ENCODE measurements at regions not wholly inside any gene's neighbourhood (a gene's known extent, or its start where the extent isn't known, plus 50 kb on each side); places are given as distances from the start of the nearest gene placed in this dataset.
A peak's percentile ranks its signal among the peaks of the same experiment; 100 is the strongest.

GRCh38 chr12:20211981-20212421 is 156.3 kb upstream of the PDE3A start:
- H3K4me3 ChIP-seq (ENCODE audit: low read depth in 1 of 5, low read length in 5 of 5): peak overlapping the region in 1 of 5 donors; percentile 35
- no peak overlapping the region for H3K9ac ChIP-seq (ENCODE audit: low read length in 5 of 5)
- H3K27me3 ChIP-seq (ENCODE audit: control insufficient read depth in 5 of 5, insufficient read depth in 4 of 5, low read length in 5 of 5): no peaks in the 10 kb centered on the region
- H3K9me3 ChIP-seq (ENCODE audit: control insufficient read depth in 5 of 5, low read length in 5 of 5): no peaks in the 10 kb centered on the region
- no peak overlapping the region for H3K27ac ChIP-seq (ENCODE audit: low read depth, low read length)
- H3K36me3 ChIP-seq (ENCODE audit: control insufficient read depth in 5 of 5, insufficient read depth in 5 of 5, low read length in 5 of 5): no peaks in the 10 kb centered on the region
- H3K4me1 ChIP-seq (ENCODE audit: control insufficient read depth in 5 of 5, insufficient read depth in 5 of 5, low read length in 5 of 5): peaks cover 3 to 28% (median 27%) of the 10 kb centered on the region in 5 donors

DNA sequence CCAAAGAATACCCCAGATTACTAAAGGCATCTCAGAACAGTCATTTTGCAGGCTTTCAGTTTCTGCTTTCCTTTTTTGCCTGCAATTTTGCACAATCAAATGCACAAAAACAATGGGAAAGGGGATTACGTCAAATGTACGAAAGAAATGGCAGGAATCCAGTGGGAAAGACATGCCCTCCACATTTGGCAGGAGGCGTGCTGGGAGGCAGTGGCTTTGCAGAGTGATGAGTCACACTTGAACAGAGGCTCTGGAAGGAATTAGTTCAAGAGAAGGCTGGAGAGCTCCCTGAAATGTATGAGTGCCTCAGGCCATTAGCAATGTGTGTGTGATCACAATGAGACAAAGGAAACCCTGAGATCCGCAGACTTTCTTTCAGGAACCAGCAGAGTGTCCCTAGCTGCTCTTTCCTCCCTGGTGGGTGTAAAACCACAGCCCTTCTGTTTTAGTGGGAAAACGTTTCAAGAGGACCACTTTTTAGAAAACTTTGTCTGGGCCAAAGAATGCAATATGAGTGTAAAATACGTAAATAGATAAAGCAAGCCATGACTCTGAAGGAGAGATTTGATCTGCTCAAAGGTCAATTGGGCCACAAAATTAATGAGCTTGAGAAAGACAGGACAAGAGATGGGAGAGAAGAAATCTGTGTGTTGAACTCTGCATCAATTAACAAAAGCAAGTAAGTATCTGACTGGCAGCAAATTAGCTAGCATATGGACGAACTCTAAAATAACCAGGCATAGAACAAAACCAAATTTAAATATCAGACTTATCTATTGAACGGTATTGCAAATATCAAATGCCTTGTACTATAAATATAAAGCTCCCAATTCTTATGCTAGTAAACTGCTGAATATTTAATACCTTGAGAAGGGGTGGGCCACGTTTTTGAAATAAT is 155.4 kb upstream of the PDE3A start:
- H3K27ac ChIP-seq (ENCODE audit: low read depth, low read length): peak overlapping the region; percentile 74
- H3K27me3 ChIP-seq (ENCODE audit: control insufficient read depth in 5 of 5, insufficient read depth in 4 of 5, low read length in 5 of 5): no peaks in the 10 kb centered on the region
- H3K4me3 ChIP-seq (ENCODE audit: low read depth in 1 of 5, low read length in 5 of 5): peak overlapping the region; percentile 1 to 45 (median 24)
- peaks cover 3 to 28% (median 27%) of the 10 kb centered on the region in 5 donors for H3K4me1 ChIP-seq (ENCODE audit: control insufficient read depth in 5 of 5, insufficient read depth in 5 of 5, low read length in 5 of 5)
- no peaks in the 10 kb centered on the region for H3K9me3 ChIP-seq (ENCODE audit: control insufficient read depth in 5 of 5, low read length in 5 of 5)
- peak overlapping the region in 1 of 5 donors; percentile 16 for H3K9ac ChIP-seq (ENCODE audit: low read length in 5 of 5)
- H3K36me3 ChIP-seq (ENCODE audit: control insufficient read depth in 5 of 5, insufficient read depth in 5 of 5, low read length in 5 of 5): no peaks in the 10 kb centered on the region

- peaks cover 3 to 28% (median 27%) of the 10 kb centered on the region in 5 donors for H3K4me1 ChIP-seq (ENCODE audit: control insufficient read depth in 5 of 5, insufficient read depth in 5 of 5, low read length in 5 of 5)
- no peaks in the 10 kb centered on the region for H3K36me3 ChIP-seq (ENCODE audit: control insufficient read depth in 5 of 5, insufficient read depth in 5 of 5, low read length in 5 of 5)
- no peak overlapping the region for H3K9ac ChIP-seq (ENCODE audit: low read length in 5 of 5)
- H3K4me3 ChIP-seq (ENCODE audit: low read depth in 1 of 5, low read length in 5 of 5): no peak overlapping the region
- no peaks in the 10 kb centered on the region for H3K27me3 ChIP-seq (ENCODE audit: control insufficient read depth in 5 of 5, insufficient read depth in 4 of 5, low read length in 5 of 5)
- no peak overlapping the region for H3K27ac ChIP-seq (ENCODE audit: low read depth, low read length)
- no peaks in the 10 kb centered on the region for H3K9me3 ChIP-seq (ENCODE audit: control insufficient read depth in 5 of 5, low read length in 5 of 5)
These were observed 154.4 kb upstream of the PDE3A start for GRCh38 chr12:20213723-20214625.

GRCh38 chr12:20220339-20220738 is 148.0 kb upstream of the PDE3A start:
- Histone ChIP-seq H3K4me3 (ENCODE audit: low read depth in 1 of 5, low read length in 5 of 5) (no peak overlapping the region), H3K27ac (ENCODE audit: low read depth, low read length) (no peak overlapping the region), H3K27me3 (ENCODE audit: control insufficient read depth in 5 of 5, insufficient read depth in 4 of 5, low read length in 5 of 5) (no peaks in the 10 kb centered on the region)

DNA sequence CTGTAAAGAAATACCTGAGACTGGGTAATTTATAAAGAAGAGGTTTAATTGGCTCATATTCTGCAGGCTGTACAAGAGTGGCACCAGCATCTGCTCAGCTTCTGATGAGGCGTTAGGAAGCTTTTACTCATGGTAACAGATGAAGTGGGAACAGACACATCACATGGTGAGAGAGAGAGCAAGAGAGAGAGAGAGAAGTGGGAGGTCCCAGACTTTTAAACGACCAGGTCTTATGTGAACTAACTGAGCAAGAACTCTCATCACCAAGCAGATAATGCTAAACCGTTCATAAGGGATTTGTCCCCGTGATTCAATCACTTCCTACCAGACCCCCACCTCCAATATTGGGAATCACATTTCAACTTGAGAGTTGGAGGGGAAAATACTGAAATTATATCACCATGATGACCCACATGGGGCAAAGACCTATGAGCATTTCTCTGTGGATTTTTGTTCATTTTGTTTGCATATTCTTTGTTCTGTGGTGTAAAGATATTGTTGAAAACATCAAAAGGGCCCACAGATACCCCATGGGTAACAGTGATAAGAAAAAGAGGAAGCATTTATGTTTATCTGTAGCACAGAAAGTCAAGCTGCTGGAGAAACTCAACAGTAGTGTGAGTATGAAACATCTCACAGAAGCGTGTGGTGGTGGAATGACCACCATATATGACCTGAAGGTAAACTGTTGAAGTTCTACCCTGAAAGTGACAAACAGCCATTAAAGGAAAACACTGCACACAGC is 135.2 kb upstream of the PDE3A start:
- Histone ChIP-seq H3K27ac (ENCODE audit: low read depth, low read length) (no peak overlapping the region), H3K9ac (ENCODE audit: low read length in 5 of 5) (no peak overlapping the region), H3K36me3 (ENCODE audit: control insufficient read depth in 5 of 5, insufficient read depth in 5 of 5, low read length in 5 of 5) (no peaks in the 10 kb centered on the region), H3K4me3 (ENCODE audit: low read depth in 1 of 5, low read length in 5 of 5) (no peak overlapping the region), H3K4me1 (ENCODE audit: control insufficient read depth in 5 of 5, insufficient read depth in 5 of 5, low read length in 5 of 5) (no peaks in the 10 kb centered on the region), H3K27me3 (ENCODE audit: control insufficient read depth in 5 of 5, insufficient read depth in 4 of 5, low read length in 5 of 5) (no peaks in the 10 kb centered on the region), H3K9me3 (ENCODE audit: control insufficient read depth in 5 of 5, low read length in 5 of 5) (no peaks in the 10 kb centered on the region)

More at GRCh38 chr12:20220339-20220738, 148.0 kb upstream of the PDE3A start:
- Histone ChIP-seq H3K36me3 (ENCODE audit: control insufficient read depth in 5 of 5, insufficient read depth in 5 of 5, low read length in 5 of 5) (no peaks in the 10 kb centered on the region), H3K4me1 (ENCODE audit: control insufficient read depth in 5 of 5, insufficient read depth in 5 of 5, low read length in 5 of 5) (peaks cover 0 to 4% (median 0%) of the 10 kb centered on the region in 5 donors), H3K9me3 (ENCODE audit: control insufficient read depth in 5 of 5, low read length in 5 of 5) (no peaks in the 10 kb centered on the region), H3K9ac (ENCODE audit: low read length in 5 of 5) (no peak overlapping the region)

DNA sequence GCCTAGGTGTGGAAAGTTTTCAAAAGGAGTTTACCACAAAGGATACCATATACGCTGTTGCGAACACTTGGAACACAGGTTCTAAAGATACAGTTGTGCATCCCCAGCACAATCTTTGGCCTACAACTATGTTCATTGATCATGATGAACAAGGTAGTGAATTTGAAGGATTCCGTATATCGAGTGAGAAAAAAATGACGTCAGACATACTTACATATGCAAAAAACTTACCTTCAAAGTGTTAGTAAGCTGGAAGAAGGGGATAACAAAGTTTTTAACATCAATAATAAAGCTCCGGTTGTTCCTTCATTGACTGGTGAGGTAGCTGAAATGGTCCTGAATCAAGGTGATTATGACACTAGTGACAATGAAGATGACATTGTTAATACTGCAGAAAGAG is 133.9 kb upstream of the PDE3A start:
- Histone ChIP-seq H3K9ac (ENCODE audit: low read length in 5 of 5) (no peak overlapping the region), H3K4me3 (ENCODE audit: low read depth in 1 of 5, low read length in 5 of 5) (no peak overlapping the region), H3K27ac (ENCODE audit: low read depth, low read length) (no peak overlapping the region), H3K9me3 (ENCODE audit: control insufficient read depth in 5 of 5, low read length in 5 of 5) (no peaks in the 10 kb centered on the region), H3K27me3 (ENCODE audit: control insufficient read depth in 5 of 5, insufficient read depth in 4 of 5, low read length in 5 of 5) (no peaks in the 10 kb centered on the region), H3K36me3 (ENCODE audit: control insufficient read depth in 5 of 5, insufficient read depth in 5 of 5, low read length in 5 of 5) (no peaks in the 10 kb centered on the region), H3K4me1 (ENCODE audit: control insufficient read depth in 5 of 5, insufficient read depth in 5 of 5, low read length in 5 of 5) (no peaks in the 10 kb centered on the region)

DNA sequence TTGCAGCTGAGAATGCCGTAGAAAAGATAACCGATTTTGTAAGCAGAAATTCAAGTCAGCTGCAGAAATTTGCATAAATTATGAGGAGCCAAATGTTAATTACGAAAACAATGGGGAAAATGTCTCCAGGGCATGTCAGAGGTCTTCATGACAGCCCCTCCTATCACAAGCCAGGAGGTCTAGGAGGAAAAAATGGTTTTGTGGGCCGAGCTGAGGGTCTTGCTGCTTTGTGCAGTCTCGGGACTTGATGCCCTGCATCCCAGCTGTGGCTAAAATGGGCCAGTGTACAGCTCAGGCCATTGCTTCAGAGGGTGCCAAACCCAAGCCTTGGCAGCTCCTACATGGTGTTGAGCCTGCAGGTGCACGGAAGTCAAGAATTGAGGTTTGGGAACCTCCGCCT is 131.2 kb upstream of the PDE3A start:
- no peak overlapping the region for H3K9ac ChIP-seq (ENCODE audit: low read length in 5 of 5)
- H3K4me3 ChIP-seq (ENCODE audit: low read depth in 1 of 5, low read length in 5 of 5): no peak overlapping the region
- no peak overlapping the region for H3K27ac ChIP-seq (ENCODE audit: low read depth, low read length)
- H3K27me3 ChIP-seq (ENCODE audit: control insufficient read depth in 5 of 5, insufficient read depth in 4 of 5, low read length in 5 of 5): no peaks in the 10 kb centered on the region
- no peaks in the 10 kb centered on the region for H3K4me1 ChIP-seq (ENCODE audit: control insufficient read depth in 5 of 5, insufficient read depth in 5 of 5, low read length in 5 of 5)
- no peaks in the 10 kb centered on the region for H3K9me3 ChIP-seq (ENCODE audit: control insufficient read depth in 5 of 5, low read length in 5 of 5)
- H3K36me3 ChIP-seq (ENCODE audit: control insufficient read depth in 5 of 5, insufficient read depth in 5 of 5, low read length in 5 of 5): no peaks in the 10 kb centered on the region

- H3K4me3 ChIP-seq (ENCODE audit: low read depth in 1 of 5, low read length in 5 of 5): no peak overlapping the region
- H3K9me3 ChIP-seq (ENCODE audit: control insufficient read depth in 5 of 5, low read length in 5 of 5): peaks cover 0 to 6% (median 0%) of the 10 kb centered on the region in 5 donors
- H3K36me3 ChIP-seq (ENCODE audit: control insufficient read depth in 5 of 5, insufficient read depth in 5 of 5, low read length in 5 of 5): no peaks in the 10 kb centered on the region
- H3K27ac ChIP-seq (ENCODE audit: low read depth, low read length): no peak overlapping the region
- H3K4me1 ChIP-seq (ENCODE audit: control insufficient read depth in 5 of 5, insufficient read depth in 5 of 5, low read length in 5 of 5): no peaks in the 10 kb centered on the region
- no peak overlapping the region for H3K9ac ChIP-seq (ENCODE audit: low read length in 5 of 5)
- no peaks in the 10 kb centered on the region for H3K27me3 ChIP-seq (ENCODE audit: control insufficient read depth in 5 of 5, insufficient read depth in 4 of 5, low read length in 5 of 5)
These were observed 122.8 kb upstream of the PDE3A start for GRCh38 chr12:20245491-20245890.

DNA sequence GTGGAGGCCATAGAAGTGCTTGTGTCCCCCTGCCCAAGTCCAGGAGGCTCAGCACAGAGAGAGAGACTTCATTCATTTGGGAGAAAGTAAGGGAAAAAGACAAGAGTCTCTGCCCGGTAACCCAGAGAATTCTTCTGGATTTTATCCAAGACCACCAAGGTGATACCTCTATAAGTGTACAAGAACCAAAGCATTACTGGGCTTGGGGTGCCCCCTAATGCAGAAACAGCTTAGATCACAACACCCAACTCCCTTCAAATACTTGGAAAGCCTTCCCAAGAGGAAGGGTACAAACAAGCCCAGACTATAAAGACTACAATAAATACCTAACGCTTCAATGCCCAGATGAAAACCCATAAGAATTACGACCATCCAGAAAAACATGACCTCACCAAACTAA is 119.7 kb upstream of the PDE3A start:
- H3K27me3 ChIP-seq (ENCODE audit: control insufficient read depth in 5 of 5, insufficient read depth in 4 of 5, low read length in 5 of 5): no peaks in the 10 kb centered on the region
- H3K27ac ChIP-seq (ENCODE audit: low read depth, low read length): no peak overlapping the region
- H3K36me3 ChIP-seq (ENCODE audit: control insufficient read depth in 5 of 5, insufficient read depth in 5 of 5, low read length in 5 of 5): no peaks in the 10 kb centered on the region
- H3K4me3 ChIP-seq (ENCODE audit: low read depth in 1 of 5, low read length in 5 of 5): no peak overlapping the region
- no peaks in the 10 kb centered on the region for H3K4me1 ChIP-seq (ENCODE audit: control insufficient read depth in 5 of 5, insufficient read depth in 5 of 5, low read length in 5 of 5)
- peaks cover 0 to 6% (median 0%) of the 10 kb centered on the region in 5 donors for H3K9me3 ChIP-seq (ENCODE audit: control insufficient read depth in 5 of 5, low read length in 5 of 5)
- H3K9ac ChIP-seq (ENCODE audit: low read length in 5 of 5): no peak overlapping the region

Data from subcutaneous abdominal adipose tissue (tissue), 5 donors.